ENCODE measurements at regions not wholly inside any gene's neighbourhood (a gene's known extent, or its start where the extent isn't known, plus 50 kb on each side); places are given as distances from the start of the nearest gene placed in this dataset.

GRCh38 chr7:142586611-142587010, 162.7 kb upstream of the PRSS1 start:
- TF ChIP-seq POLR2AphosphoS5 (IDR thresholded peaks at IDR 0.05; ENCODE audit: low read depth, low read length) (no peak), TAF1 (IDR thresholded peaks at IDR 0.05; ENCODE audit: low read depth, low read length) (no peak), POLR2A (IDR thresholded peaks at IDR 0.05; ENCODE audit: low read depth, low read length) (no peak), SPI1 (IDR thresholded peaks at IDR 0.05; ENCODE audit: low read depth, low read length) (0 out of 2 replicates have a peak, but pooled peaks have one; percentile 19), POU2F2 (IDR thresholded peaks at IDR 0.05; ENCODE audit: low read depth, low read length) (no peak), PAX5 (IDR thresholded peaks at IDR 0.05; ENCODE audit: insufficient read depth, low read length, severe bottlenecking) (no peak)
